HG02870 (cell line): ENCODE measurements at regions not wholly inside any gene's neighbourhood (a gene's known extent, or its start where the extent isn't known, plus 50 kb on each side); places are given as distances from the start of the nearest gene placed in this dataset.

Experiments
- ATAC-seq: cut with Tn5 transposase; IDR thresholded peaks from one replicate; pipeline ENCODE4 v1.9.1; 2021; ENCODE audit warnings: mild to moderate bottlenecking, moderate library complexity; ENCODE audit not compliant: unreplicated experiment

DNA sequence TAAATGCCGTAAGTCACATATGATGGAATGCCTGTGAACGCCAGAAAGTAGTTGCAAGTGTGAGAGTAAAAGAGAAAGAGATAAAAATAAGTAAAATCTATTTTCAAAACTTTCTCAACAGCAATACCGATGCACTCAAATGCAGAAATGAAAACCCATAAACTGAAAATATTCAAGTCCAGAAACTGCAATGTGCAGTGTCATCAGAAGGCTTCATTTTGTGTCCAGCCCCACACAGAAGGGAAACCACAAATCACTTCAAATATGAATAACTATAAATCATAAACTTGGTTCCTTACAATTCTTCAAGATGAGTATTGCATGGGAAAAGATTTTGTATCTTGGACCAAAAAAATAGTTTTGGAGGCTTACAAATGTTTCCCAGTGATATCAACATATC lies 375.2 kb upstream of the ANO5 start:
- no peak for ATAC-seq

DNA sequence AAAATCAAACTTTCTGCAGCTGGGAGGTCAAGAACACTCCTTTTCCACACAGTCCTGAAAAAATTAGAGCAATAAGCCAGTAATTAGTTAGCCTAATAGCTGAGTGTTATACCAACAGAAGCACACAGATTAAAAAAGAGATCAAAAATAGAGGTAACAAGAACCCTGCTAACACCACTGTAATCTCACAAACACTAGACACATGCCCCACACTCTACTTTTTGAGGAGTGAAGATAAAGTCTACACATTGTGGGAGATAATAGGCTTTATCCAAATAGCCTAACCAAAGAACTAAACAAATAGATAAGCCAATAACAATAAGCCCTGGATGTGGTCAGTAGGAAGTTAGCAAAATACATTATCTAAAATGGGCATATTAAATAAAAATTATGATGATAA lies 372.7 kb upstream of the ANO5 start:
- ATAC-seq, result no peak

DNA sequence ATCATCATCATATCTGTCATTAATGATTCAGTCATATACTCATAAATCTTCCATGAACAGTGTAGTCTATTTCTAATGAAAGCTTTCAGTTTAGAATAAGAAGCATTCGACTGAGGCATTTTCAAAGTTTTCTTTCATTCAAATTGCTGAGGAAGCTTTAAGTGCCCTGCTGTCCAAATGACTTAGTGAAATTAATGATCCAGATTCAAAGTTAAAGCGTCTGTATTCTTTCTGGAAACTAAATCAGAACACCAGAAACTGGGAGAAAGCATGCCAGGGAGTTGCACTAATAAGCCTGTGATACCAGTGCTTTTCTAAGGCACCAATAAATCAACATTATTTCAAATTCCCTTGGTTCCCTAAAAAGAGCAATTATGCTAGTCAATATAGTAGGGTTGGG lies 367.8 kb upstream of the ANO5 start:
- ATAC-seq, result no peak

DNA sequence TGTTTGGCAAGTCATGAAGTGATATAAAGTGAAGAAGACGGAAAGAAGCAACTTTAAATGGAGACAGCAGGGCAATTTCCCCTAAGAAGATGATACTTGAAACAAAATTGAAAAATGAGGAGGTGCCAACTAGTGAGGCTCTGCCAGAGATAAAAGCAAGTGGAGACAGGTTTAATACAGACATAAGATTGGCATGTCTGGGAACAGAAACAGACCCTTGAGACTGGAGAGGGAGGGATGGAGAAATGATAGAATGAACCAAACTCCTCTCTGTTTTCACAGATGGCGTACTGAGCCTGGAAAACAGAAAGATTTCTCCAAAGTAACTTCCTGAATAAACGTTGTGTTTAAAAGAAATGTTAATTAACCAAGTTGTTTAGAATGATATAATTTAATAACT lies 354.5 kb upstream of the ANO5 start:
- ATAC-seq, result no peak

DNA sequence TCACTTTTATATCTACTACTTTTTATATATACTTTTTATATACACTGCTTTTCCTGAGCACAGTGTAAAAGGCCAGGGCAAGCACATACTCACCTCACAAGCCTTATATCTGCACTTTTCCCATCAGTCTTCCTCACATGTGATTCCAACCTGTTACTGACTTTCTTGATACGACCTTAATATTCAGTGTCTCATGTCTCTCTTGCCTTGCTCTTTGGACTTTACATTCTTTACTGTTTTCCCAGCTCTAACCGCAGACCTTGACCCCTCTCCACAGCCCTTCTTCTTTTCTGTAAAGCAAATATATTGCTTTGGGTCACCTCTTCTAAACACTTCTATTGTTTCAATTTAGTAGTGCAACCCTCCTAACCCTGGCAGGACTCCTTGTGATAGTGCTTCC lies 353.1 kb upstream of the ANO5 start:
- no peak for ATAC-seq

DNA sequence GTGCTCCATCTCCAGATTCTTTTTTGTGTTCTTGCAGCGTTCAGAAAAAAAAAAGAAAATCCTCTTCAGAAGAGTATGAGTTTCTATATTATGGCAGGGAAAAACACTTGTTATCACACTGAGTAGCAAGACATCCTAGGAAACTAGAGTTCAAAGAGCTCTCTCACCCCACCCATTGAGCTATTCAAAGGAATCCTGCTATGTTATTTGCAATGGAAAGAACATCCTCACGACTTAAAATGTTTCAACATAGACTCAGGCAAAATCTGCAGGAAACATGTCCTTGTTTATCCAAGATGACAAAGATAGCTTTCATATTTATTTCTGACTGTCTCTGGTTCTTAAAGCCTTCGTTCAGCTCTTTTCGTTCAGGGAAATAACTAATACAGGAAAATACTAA lies 331.6 kb upstream of the ANO5 start:
- ATAC-seq, result no peak

DNA sequence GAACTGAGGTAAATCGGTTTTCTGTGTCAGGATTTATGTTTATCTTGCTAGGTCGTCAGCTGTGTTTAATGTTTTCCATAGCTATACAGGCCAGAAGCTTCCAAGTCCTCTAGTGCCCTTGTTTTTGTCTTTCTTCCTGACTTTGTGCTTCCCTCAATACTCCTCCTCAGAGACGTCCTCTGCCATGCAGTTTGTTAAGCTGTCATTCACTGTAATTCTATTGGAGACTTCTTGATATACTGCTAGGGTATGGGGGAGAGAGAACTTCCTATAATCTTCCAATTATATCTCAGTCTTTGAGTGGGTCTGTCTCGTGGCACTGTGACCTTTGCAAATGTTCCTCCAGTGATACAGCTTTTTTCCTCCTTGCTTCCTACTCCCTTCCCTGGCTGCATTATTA lies 327.3 kb upstream of the ANO5 start:
- no peak for ATAC-seq

DNA sequence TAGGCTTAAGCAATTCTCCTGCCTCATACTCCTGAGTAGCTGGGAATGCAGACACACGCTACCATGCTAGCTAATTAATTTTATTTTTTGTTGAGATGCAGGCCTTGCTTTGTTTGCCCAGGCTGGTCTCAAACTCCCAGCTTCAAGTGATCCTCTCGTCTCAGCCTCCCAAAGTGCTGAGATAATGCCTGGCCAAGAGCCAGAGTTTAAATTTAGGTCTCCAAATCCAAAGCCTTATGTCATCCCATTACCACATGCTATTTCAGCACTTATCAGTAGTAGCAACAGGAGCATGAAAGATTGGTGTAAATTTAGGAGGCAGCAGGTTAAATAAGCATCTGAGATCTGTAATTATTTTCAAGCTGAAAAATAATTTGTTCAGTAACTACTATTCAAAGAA lies 326.1 kb upstream of the ANO5 start:
- no peak for ATAC-seq

DNA sequence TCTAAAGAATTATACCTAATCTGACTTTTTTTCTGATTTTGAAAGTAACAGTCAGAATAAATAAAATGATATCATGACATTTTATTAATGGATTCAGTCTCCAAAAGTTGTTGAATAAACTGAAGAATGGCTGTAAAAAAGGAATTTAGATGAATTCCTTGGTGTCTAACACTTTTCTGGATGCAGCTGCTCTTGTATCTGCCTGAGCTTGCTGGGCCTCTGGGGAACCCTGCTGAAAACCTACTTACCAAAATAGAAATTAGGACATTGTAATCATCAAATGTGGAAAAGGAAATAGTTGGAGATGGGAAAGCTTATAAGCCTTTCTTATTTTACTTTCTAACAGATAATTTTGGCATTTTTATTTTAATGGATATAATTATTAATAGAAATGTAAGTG lies 315.7 kb upstream of the ANO5 start:
- ATAC-seq, result no peak

DNA sequence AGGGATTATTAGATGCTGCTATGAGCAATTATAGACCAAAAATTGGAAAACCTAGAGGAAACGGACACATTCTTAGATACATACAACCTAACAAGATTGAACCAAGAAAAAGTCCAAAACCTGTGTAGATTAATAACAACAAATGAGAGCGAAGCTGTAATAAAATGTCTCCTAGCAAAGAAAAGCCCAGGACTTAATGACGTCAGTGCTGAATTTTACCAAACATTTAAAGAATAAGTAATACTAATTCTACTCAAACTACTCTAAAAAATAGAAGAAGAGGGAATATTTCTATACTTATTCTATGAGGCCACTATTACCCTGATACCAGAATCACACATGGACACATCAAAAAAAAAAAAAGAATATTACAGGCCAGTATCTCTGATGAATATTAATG lies 309.5 kb upstream of the ANO5 start:
- ATAC-seq, result no peak

DNA sequence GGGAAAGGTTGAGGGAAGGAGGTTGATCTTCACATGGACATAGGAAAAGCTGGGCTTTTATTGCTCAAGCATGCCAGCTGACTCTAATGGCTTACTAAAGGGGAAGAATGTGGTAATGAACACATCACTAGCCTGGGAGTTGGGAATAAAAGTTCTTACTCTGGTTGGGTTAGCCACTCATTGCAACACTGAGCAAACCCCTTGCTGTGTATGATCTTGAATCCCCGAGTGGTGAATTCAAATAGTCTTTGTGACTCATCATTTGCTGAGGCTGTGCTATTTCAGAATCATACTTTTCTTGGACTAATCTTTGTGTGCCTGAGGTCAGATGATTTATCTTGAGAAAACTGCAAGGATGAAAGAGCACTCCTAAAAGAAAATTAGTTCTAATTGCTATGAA lies 304.1 kb upstream of the ANO5 start:
- no peak for ATAC-seq

DNA sequence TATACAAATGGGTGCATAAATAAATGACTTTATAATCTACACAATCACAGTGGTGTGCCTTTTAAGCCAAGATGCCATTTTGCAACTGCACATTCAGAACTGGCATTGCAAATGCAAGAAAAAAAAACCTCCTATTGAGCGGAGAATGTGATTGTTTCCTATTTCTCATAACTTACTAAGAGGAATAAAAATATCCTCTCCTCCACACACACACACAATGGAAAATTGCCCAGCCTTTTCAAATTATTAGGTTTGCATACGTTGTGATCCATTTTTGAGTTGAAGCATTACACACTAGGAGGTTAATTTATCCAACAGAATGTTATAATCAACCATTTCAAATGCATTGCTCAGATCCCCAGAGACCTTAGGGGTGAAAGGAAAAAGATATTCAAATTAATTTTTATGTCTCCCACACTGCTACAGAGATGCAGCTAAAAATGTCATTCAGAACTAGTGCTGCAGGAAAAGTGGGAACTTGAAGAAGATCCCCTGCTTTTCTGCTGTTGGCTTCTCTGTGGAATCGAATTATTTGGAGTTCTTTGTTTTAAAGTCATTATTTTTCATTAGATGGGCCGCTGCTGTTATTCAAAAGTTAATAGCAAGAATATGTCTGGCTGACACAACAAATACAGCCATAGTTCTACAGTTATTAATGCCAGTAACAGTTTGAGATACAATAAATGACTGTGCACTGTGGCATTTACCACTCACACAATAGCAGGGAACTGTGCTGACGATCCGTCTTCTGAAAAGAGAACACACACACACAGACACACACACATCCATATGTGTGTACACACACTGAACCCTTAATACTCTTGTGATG lies 299.9 kb upstream of the ANO5 start:
- ATAC-seq, result no peak

DNA sequence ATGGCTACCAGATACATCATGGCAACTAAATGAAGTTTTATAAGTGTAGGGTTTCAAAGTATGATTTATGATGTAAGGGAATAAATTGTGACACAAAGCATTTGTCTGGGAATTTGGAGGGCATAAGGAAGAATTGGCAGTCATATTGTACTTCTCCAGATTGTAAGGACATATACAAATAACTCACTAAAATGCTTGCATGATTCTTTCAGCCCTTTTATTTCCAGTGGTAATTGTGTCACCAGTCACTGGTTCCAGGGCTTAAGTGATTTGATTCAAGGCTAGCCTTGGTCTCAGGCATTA lies 299.4 kb upstream of the ANO5 start:
- ATAC-seq, result no peak

DNA sequence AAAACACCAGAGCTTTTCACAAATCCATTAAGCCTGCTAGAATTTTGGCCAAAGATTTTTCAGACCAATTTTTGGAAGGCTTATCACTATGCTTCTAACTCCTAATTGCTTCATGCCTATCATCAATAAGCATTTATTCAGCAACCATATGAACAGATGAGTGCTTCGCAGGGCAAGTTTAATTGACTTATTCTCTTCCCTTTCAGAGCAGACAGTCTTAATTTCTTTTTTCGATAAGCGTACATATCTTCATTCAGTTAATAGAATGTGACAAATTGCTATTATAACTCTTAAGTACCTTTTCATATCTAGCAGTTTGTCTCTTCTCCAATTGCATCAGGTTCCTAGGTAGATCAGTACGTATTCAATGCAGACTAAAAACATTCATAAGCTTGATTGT lies 298.4 kb upstream of the ANO5 start:
- no peak for ATAC-seq

DNA sequence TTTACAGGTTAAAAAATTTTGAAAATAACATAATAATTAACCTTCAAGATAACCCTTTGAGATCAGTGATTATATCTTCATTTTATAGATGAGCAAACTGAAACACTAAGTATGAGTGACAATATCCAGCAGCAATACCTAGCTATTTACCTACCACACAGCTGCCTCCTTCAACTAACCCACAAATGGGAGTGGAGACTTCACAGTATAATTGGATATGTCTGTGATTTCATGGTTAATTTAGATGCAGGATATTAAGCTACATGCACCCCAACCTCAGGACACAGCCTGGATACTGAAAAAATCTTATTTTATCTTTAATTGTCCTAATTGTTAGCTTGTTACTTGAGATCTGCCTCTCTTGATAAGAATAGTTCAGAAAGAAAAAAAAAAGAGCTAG lies 297.2 kb upstream of the ANO5 start:
- ATAC-seq, result no peak

DNA sequence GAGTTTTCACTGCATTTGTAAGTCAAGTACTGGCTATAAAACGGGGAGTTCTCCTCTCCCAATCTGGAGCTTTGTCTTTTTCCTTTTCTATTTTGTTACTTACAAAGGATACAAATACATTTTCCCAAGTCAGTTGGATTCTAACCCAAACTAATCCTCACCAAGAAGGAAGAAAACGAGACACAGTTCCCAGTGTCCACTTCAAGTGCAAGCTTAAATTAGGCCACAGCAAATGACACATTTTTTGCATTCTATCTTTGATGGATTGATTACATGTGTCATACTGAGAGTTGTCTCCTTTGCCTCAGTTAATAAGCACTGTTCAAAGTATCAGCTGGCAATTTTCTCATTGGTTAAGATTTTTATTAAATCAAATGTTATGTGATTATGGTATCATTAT lies 296.7 kb upstream of the ANO5 start:
- no peak for ATAC-seq

DNA sequence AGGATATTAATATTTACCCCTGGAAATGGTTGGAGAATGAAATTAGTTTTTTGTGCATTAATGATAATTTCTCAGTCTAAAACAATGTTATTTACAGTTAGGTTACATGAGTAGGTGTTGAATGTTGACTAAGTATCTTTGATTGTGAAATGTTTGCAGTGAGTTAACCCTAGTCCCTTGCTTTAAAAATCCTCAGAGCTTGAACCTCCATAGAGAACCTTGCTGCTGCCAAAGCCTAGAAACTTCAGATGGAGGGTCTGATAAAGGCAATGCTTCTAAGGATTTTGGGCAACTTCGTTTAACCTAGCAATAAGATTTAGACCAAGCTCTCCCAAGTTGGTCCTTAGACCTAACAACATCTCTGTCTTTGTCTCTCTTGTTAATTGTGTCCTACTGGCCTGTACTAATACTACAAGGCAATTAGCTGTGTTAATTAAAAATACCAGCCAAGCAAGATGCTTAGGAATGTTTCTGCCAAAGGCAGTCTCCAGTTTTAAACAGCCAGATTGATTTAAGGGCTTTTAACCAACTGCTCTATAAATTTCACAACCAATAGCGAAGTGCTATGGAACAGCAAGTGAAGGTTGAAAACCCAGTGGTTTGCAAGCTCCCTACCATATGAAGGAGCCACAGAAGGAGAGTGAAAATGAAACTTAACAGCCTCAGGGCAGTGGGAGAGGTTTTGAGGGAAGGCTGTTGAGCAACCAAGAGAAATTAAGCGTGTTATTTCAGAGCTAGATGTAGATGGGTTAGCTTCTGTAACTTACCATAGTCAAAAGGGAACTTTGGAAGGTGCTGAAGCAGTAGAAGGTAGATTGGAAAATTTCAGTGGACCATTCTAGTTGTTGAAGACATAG lies 295.9 kb upstream of the ANO5 start:
- no peak for ATAC-seq

DNA sequence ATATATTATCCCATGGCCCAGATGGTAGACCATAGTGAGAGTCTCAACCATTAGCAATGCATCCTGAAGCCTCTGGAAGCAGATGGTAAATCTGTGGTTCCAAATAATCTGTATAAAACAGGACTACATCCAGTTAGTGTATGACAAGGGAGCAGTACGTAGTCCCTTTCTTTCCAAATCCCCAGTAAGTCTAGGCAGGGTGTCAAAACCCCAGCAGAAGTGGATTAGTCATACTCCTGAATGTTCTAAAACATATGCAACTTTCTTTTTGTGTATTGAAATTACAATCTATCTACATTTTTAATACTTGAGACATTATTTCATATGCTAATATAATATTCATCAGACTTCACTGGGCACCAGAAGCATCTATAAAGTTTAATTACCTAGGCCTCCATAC lies 295.1 kb upstream of the ANO5 start:
- ATAC-seq, result no peak

DNA sequence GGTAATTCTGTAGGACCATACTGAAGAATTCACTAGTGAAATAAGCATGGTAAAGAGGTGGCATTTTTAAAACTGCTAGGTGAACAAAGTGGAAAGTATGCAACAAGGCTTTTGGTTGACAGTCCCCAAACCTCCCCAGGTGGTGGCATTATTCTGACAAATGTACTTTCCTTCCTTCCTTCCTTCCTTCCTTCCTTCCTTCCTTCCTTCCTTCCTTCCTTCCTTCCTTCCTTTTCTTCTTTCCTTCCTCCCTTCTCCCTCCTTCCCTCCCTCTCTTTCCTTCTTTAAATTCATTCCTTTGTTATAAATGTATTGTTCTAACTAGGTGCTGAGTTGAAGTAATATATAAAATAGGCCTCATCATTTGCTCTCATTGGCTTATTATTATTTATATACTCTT lies 284.7 kb upstream of the ANO5 start:
- ATAC-seq, result no peak

DNA sequence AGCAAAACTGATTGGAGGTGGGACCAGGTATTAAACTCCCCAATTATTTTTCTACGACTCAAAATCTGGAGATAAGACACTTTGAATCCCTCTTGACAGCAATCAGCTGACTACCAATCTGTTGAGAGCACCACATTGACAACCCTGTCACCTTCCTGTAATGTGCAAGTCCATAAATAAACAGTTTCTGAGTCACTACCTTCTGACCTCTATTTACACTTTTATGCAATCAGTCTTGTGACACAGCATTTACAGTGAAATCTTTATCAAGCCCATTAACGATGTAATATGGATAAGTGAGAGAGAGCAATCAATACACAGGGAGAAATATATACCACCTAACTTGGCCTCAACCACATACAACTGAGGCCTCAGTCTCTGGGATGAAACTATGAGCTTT lies 283.7 kb upstream of the ANO5 start:
- no peak for ATAC-seq

DNA sequence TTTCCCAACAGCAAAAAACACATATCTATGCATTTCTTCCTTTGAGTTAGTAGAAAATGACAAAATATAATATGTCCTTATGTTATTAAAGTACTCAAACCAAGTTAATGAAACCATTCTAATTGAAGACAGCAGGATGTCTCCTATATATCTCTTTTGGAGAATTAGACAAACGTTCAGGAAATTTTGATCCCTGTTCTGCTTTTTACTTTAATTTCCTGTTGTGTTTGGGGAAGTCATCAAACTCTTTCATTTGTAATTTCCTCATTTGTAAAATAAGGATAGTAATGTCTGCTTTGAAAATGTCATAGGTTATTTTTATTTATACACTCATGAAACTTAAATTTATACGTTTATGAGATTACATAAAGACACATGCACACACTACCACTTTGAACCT lies 281.8 kb upstream of the ANO5 start:
- ATAC-seq, result no peak

DNA sequence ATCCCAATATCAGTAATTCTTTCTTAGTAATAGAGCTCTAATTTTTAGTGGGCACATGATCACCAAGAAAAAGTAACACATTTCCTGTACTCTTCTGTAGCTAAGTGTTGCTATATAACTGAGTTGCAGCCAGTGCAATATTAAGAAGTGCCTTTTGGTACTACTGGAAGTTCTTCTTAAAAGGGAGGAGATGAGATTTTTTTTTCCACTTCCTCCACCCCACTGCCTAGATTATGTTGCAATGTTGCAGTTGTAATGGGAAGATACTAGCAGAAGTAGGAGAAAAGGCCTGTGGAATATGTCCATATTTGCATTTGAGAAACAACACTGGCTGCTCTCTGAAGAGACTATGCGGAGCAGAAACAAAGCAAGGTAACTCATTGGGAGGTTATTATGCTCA lies 280.6 kb upstream of the ANO5 start:
- ATAC-seq, result no peak

DNA sequence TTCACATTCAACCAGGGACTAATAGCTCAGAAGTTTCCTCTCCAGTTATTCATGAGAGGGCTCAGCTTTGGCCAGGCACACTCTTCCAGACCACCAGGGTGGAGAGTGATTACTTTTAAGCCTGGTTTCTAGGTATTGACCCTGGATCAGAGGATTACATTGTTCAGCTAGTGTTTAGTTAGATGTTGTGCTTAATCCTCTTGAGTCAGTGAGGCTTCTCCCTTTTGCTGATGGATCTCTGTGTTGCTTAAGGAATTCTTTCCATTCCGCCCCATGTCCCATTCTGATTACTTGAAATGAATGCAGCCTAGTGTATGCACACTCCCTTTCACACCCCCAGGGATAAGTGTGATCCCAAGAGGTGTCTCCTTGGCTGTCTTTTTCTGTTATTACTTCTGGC lies 271.7 kb upstream of the ANO5 start:
- ATAC-seq, result no peak
